Right lobe of liver (tissue), 4 donors: ENCODE measurements at regions not wholly inside any gene's neighbourhood (a gene's known extent, or its start where the extent isn't known, plus 50 kb on each side); places are given as distances from the start of the nearest gene placed in this dataset.

ENCODE experiments used
- POLR2A ChIP-seq: fragments of 450-650 bp; IDR thresholded peaks from one replicate; pipeline ENCODE4 v1.6.1; 2017; ENCODE audit warnings: antibody characterized with exemption, mild to moderate bottlenecking
- TF ChIP-seq, protein P1 (sequence below), 4 donors: fragments of 200-600 bp in 3 of 4; fragments of 450-650 bp in 1 of 4; IDR thresholded peaks; one replicate each; pipeline versions ENCODE4 v1.5.1 to v1.8.0; 2016 to 2022; ENCODE audit warnings: antibody characterized with exemption in 4 of 4, mild to moderate bottlenecking in 2 of 4
- donor health status: DM: no; HTN: no; CAD: no.
- donor health status: DM: no; HTN: no; CAD: no.
- donor health status: DM: no; HTN: yes; CAD: no.

DNA sequence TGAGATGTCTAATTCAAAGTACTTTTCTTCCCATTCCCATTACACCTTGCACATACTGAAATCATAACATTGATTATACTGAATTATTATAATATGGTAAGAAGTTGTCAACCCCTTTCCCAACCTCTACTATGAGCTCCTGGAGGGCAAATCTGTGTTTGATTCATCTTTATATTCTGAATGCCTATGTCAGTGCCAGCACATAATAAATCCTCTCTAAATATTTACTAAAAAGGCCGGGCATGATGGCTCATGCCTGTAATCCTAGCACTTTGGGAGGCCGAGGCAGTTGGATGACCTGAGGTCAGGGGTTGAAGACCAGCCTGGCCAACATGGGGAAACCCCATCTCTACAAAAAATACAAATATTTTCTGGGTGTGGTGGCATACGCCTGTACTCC is 392.5 kb upstream of the CADM2 start:
- TF ChIP-seq POLR2A = no peak
- TF ChIP-seq, protein P1, sequence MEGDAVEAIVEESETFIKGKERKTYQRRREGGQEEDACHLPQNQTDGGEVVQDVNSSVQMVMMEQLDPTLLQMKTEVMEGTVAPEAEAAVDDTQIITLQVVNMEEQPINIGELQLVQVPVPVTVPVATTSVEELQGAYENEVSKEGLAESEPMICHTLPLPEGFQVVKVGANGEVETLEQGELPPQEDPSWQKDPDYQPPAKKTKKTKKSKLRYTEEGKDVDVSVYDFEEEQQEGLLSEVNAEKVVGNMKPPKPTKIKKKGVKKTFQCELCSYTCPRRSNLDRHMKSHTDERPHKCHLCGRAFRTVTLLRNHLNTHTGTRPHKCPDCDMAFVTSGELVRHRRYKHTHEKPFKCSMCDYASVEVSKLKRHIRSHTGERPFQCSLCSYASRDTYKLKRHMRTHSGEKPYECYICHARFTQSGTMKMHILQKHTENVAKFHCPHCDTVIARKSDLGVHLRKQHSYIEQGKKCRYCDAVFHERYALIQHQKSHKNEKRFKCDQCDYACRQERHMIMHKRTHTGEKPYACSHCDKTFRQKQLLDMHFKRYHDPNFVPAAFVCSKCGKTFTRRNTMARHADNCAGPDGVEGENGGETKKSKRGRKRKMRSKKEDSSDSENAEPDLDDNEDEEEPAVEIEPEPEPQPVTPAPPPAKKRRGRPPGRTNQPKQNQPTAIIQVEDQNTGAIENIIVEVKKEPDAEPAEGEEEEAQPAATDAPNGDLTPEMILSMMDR (IDR thresholded peaks at IDR 0.05) = no peak
